ENCODE measurements at regions not wholly inside any gene's neighbourhood (a gene's known extent, or its start where the extent isn't known, plus 50 kb on each side); places are given as distances from the start of the nearest gene placed in this dataset.

GRCh38 chr4:15130441-15130840 is 128.2 kb downstream of the CPEB2 start:
- Mint-ChIP-seq H3K4me1 (ENCODE audit: low read depth) (no peaks in the 10 kb centered on the region), H3K27me3 (ENCODE audit: low read depth) (peaks cover 9% of the 10 kb centered on the region), H3K9me3 (peaks cover 9% of the 10 kb centered on the region), H3K36me3 (ENCODE audit: insufficient read depth) (no peaks in the 10 kb centered on the region), H3K4me3 (no peak overlapping the region)
- DNase-seq: no peak
- ATAC-seq: no peak

GRCh38 chr4:15131551-15131950 is 129.3 kb downstream of the CPEB2 start:
- Mint-ChIP-seq H3K9me3 (peaks cover 13% of the 10 kb centered on the region), H3K36me3 (ENCODE audit: insufficient read depth) (no peaks in the 10 kb centered on the region), H3K4me3 (no peak overlapping the region), H3K4me1 (ENCODE audit: low read depth) (no peaks in the 10 kb centered on the region), H3K27me3 (ENCODE audit: low read depth) (peaks cover 9% of the 10 kb centered on the region)
- ATAC-seq (no peak), DNase-seq (no peak)

- Mint-ChIP-seq H3K9me3 (peaks cover 19% of the 10 kb centered on the region), H3K4me1 (ENCODE audit: low read depth) (no peaks in the 10 kb centered on the region), H3K27me3 (ENCODE audit: low read depth) (peaks cover 9% of the 10 kb centered on the region), H3K4me3 (no peak overlapping the region), H3K36me3 (ENCODE audit: insufficient read depth) (no peaks in the 10 kb centered on the region)
- DNase-seq (no peak), ATAC-seq (no peak)
Observed at GRCh38 chr4:15132739-15133138, 130.5 kb downstream of the CPEB2 start.

GRCh38 chr4:15139599-15139998 is 137.3 kb downstream of the CPEB2 start:
- H3K27me3 Mint-ChIP-seq (ENCODE audit: low read depth): peaks cover 8% of the 10 kb centered on the region
- no peaks in the 10 kb centered on the region for H3K4me1 Mint-ChIP-seq (ENCODE audit: low read depth)
- peaks cover 23% of the 10 kb centered on the region for H3K9me3 Mint-ChIP-seq
- no peak for DNase-seq
- no peaks in the 10 kb centered on the region for H3K36me3 Mint-ChIP-seq (ENCODE audit: insufficient read depth)
- no peak for ATAC-seq
- no peak overlapping the region for H3K4me3 Mint-ChIP-seq

GRCh38 chr4:15142201-15142600 is 139.9 kb downstream of the CPEB2 start:
- Mint-ChIP-seq H3K4me1 (ENCODE audit: low read depth) (no peaks in the 10 kb centered on the region), H3K9me3 (peaks cover 5% of the 10 kb centered on the region), H3K27me3 (ENCODE audit: low read depth) (peaks cover 8% of the 10 kb centered on the region), H3K4me3 (no peak overlapping the region), H3K36me3 (ENCODE audit: insufficient read depth) (no peaks in the 10 kb centered on the region)
- DNase-seq (no peak), ATAC-seq (no peak)

GRCh38 chr4:15143551-15143950 is 141.3 kb downstream of the CPEB2 start:
- Mint-ChIP-seq H3K9me3 (no peaks in the 10 kb centered on the region), H3K36me3 (ENCODE audit: insufficient read depth) (no peaks in the 10 kb centered on the region), H3K4me3 (no peak overlapping the region), H3K4me1 (ENCODE audit: low read depth) (no peaks in the 10 kb centered on the region), H3K27me3 (ENCODE audit: low read depth) (peaks cover 8% of the 10 kb centered on the region)
- DNase-seq: no peak
- ATAC-seq: no peak

GRCh38 chr4:15144249-15144966 is 142.1 kb downstream of the CPEB2 start:
- Mint-ChIP-seq H3K9me3 (no peaks in the 10 kb centered on the region), H3K27me3 (ENCODE audit: low read depth) (peaks cover 8% of the 10 kb centered on the region), H3K4me3 (no peak overlapping the region), H3K4me1 (ENCODE audit: low read depth) (no peaks in the 10 kb centered on the region), H3K36me3 (ENCODE audit: insufficient read depth) (no peaks in the 10 kb centered on the region)
- ATAC-seq: no peak
- DNase-seq: no peak

- Mint-ChIP-seq H3K36me3 (ENCODE audit: insufficient read depth) (no peaks in the 10 kb centered on the region), H3K9me3 (no peaks in the 10 kb centered on the region), H3K4me1 (ENCODE audit: low read depth) (no peaks in the 10 kb centered on the region), H3K4me3 (no peak overlapping the region), H3K27me3 (ENCODE audit: low read depth) (peaks cover 8% of the 10 kb centered on the region)
- ATAC-seq (no peak), DNase-seq (no peak)
Observed at GRCh38 chr4:15144967-15145295, 142.7 kb downstream of the CPEB2 start.

GRCh38 chr4:15145709-15146108 is 143.4 kb downstream of the CPEB2 start:
- Mint-ChIP-seq H3K4me3 (no peak overlapping the region), H3K9me3 (no peaks in the 10 kb centered on the region), H3K36me3 (ENCODE audit: insufficient read depth) (no peaks in the 10 kb centered on the region), H3K27me3 (ENCODE audit: low read depth) (peaks cover 8% of the 10 kb centered on the region), H3K4me1 (ENCODE audit: low read depth) (no peaks in the 10 kb centered on the region)
- DNase-seq: no peak
- no peak for ATAC-seq

- Mint-ChIP-seq H3K27me3 (ENCODE audit: low read depth) (peaks cover 10% of the 10 kb centered on the region), H3K9me3 (no peaks in the 10 kb centered on the region), H3K4me1 (ENCODE audit: low read depth) (no peaks in the 10 kb centered on the region), H3K4me3 (no peak overlapping the region), H3K36me3 (ENCODE audit: insufficient read depth) (no peaks in the 10 kb centered on the region)
- ATAC-seq: no peak
- DNase-seq: no peak
Observed at GRCh38 chr4:15147714-15148113, 145.4 kb downstream of the CPEB2 start.

- Mint-ChIP-seq H3K4me1 (ENCODE audit: low read depth) (no peaks in the 10 kb centered on the region), H3K27me3 (ENCODE audit: low read depth) (peaks cover 11% of the 10 kb centered on the region), H3K4me3 (no peak overlapping the region), H3K36me3 (ENCODE audit: insufficient read depth) (no peaks in the 10 kb centered on the region), H3K9me3 (no peaks in the 10 kb centered on the region)
- ATAC-seq (no peak), DNase-seq (no peak)
Observed at GRCh38 chr4:15148199-15148598, 145.9 kb downstream of the CPEB2 start.

GRCh38 chr4:15148691-15149090 is 146.4 kb downstream of the CPEB2 start:
- no peaks in the 10 kb centered on the region for H3K36me3 Mint-ChIP-seq (ENCODE audit: insufficient read depth)
- DNase-seq (no peak), ATAC-seq (no peak)
- no peaks in the 10 kb centered on the region for H3K9me3 Mint-ChIP-seq
- H3K27me3 Mint-ChIP-seq (ENCODE audit: low read depth): peaks cover 11% of the 10 kb centered on the region
- no peak overlapping the region for H3K4me3 Mint-ChIP-seq
- H3K4me1 Mint-ChIP-seq (ENCODE audit: low read depth): no peaks in the 10 kb centered on the region

- Mint-ChIP-seq H3K27me3 (ENCODE audit: low read depth) (peaks cover 11% of the 10 kb centered on the region), H3K36me3 (ENCODE audit: insufficient read depth) (no peaks in the 10 kb centered on the region), H3K9me3 (no peaks in the 10 kb centered on the region), H3K4me3 (no peak overlapping the region), H3K4me1 (ENCODE audit: low read depth) (no peaks in the 10 kb centered on the region)
- ATAC-seq (peak in 1 of 2 donors; percentile 50), DNase-seq (no peak)
Observed at GRCh38 chr4:15149234-15149838, 147.1 kb downstream of the CPEB2 start.

- Mint-ChIP-seq H3K27me3 (ENCODE audit: low read depth) (peaks cover 11% of the 10 kb centered on the region), H3K36me3 (ENCODE audit: insufficient read depth) (no peaks in the 10 kb centered on the region), H3K4me1 (ENCODE audit: low read depth) (no peaks in the 10 kb centered on the region), H3K9me3 (no peaks in the 10 kb centered on the region), H3K4me3 (no peak overlapping the region)
- ATAC-seq: no peak
- DNase-seq: no peak
Observed at GRCh38 chr4:15149839-15150592, 147.7 kb downstream of the CPEB2 start.

- ATAC-seq (no peak), DNase-seq (no peak)
- H3K4me3 Mint-ChIP-seq: no peak overlapping the region
- peaks cover 11% of the 10 kb centered on the region for H3K27me3 Mint-ChIP-seq (ENCODE audit: low read depth)
- H3K36me3 Mint-ChIP-seq (ENCODE audit: insufficient read depth): no peaks in the 10 kb centered on the region
- H3K9me3 Mint-ChIP-seq: no peaks in the 10 kb centered on the region
- no peaks in the 10 kb centered on the region for H3K4me1 Mint-ChIP-seq (ENCODE audit: low read depth)
Observed at GRCh38 chr4:15150631-15151030, 148.3 kb downstream of the CPEB2 start.
